GM13976 (cell line): ENCODE measurements at regions not wholly inside any gene's neighbourhood (a gene's known extent, or its start where the extent isn't known, plus 50 kb on each side); places are given as distances from the start of the nearest gene placed in this dataset.

ENCODE experiments used
- DNase-seq: peaks from one replicate; pipeline ENCODE4 v3.0.0; 2012; ENCODE audit warnings: low spot score
- in situ Hi-C: fragments of 300-500 bp; cut with MboI; formaldehyde crosslinking; loops from one replicate; pipeline ENCODE4 v1.12.0; 2022; ENCODE audit warnings: low sequenced_read_pairs, mixed read lengths, inconsistent platforms; ENCODE audit not compliant: unreplicated experiment
- TF ChIP-seq, protein P1 (sequence below): IDR thresholded peaks from 2 replicates; pipeline ENCODE4 v1.5.1; 2012; ENCODE audit warnings: borderline replicate concordance, mild to moderate bottlenecking; ENCODE audit not compliant: insufficient read depth; ENCODE audit errors: extremely low read depth, missing control alignments, control extremely low read depth

DNA sequence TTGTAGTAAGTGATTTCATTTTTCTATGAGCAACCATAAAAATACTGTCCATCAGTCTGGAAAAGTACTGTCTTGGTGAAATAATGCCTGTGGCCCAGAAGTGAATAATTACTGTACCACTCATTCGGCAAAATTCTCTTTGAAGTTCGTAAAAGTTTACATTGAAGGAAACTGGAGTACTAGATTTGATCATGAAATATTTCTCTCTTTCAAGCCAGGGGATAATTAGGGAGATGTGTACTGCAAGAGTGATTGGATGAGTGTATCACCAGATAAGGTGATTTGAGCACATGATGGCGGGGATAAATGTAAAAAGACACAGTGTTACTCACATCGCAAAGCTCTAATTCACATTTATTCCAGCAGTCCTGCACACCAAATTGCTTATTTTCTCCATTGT lies 883.2 kb upstream of the PIK3C3 start:
- in situ Hi-C loops: no loop called here
- TF ChIP-seq, protein P1, sequence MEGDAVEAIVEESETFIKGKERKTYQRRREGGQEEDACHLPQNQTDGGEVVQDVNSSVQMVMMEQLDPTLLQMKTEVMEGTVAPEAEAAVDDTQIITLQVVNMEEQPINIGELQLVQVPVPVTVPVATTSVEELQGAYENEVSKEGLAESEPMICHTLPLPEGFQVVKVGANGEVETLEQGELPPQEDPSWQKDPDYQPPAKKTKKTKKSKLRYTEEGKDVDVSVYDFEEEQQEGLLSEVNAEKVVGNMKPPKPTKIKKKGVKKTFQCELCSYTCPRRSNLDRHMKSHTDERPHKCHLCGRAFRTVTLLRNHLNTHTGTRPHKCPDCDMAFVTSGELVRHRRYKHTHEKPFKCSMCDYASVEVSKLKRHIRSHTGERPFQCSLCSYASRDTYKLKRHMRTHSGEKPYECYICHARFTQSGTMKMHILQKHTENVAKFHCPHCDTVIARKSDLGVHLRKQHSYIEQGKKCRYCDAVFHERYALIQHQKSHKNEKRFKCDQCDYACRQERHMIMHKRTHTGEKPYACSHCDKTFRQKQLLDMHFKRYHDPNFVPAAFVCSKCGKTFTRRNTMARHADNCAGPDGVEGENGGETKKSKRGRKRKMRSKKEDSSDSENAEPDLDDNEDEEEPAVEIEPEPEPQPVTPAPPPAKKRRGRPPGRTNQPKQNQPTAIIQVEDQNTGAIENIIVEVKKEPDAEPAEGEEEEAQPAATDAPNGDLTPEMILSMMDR: no peak
- no peak for DNase-seq

DNA sequence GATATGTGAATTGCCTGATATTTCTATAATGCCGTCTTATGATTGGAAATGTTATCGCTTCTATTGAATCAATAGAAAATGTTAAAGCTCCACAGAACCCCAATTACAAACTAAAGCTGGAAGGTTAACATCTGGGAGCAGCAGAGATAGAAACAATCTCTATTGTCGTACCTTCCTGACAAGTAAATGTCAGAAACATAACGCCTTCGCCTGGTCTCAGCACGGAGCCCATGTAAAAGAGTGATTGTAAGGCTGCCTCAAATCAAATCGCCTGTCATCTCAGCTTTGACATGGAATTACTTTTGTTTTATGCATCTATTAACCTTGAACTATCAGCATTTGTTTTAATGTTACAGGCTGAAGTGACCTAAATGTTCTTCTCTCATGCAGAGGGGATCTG lies 885.9 kb upstream of the PIK3C3 start:
- in situ Hi-C loops: no loop called here
- no peak for DNase-seq
- TF ChIP-seq, protein P1: no peak

DNA sequence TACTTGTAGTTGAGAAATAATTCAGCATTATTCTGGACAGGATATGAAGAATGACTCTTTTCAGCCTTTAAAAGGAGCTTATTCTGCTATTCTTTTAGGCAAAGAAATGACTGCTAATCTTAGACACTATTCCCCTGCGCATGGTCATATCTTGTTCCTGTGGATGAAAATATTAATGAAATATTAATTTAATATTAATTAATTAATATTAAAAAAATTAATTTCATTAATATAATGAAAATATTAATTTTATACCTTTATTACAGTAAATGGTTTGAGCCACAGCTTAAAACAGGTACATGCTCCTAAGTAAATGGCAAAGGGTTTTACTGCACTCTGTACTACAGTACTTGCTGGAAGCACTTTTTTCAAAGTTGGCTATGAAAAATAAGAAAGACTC lies 890.1 kb upstream of the PIK3C3 start:
- DNase-seq: no peak
- in situ Hi-C loops: no loop called here
- TF ChIP-seq, protein P1: no peak

DNA sequence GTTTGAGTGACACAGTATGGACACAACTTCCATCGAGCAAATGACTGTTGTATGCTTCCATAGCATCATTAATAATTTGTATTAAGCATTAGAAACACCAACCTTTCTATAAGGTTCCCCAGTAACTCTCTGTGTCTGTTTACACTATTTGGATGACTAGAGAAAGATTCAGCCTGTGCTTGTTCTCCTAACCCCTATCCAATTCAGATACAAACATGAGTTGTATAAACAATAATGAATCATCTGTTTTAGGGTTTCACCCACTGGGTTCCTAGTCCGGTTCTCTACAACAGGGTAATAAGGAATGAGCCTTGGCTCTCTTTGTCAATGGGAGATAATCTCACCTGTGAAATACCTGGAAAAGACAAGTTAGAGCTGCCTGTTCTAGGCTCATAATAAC lies 894.1 kb upstream of the PIK3C3 start:
- TF ChIP-seq, protein P1: no peak
- no peak for DNase-seq
- in situ Hi-C loops: no loop called here

DNA sequence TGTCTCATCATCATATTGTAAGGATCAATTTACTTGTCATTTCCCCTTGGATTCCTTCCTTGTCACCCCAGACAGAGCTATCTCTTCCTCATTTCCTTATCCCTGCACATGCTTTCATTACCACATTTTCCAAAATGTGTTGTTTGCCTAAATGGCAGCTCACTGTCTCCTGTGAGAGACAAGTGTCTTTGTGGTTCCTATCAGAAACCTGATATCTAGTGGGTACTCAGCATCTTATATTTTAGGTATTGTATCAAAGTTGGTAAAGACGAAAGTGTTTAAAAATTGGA lies 896.0 kb upstream of the PIK3C3 start:
- in situ Hi-C loops: no loop called here
- TF ChIP-seq, protein P1: no peak
- DNase-seq: no peak

DNA sequence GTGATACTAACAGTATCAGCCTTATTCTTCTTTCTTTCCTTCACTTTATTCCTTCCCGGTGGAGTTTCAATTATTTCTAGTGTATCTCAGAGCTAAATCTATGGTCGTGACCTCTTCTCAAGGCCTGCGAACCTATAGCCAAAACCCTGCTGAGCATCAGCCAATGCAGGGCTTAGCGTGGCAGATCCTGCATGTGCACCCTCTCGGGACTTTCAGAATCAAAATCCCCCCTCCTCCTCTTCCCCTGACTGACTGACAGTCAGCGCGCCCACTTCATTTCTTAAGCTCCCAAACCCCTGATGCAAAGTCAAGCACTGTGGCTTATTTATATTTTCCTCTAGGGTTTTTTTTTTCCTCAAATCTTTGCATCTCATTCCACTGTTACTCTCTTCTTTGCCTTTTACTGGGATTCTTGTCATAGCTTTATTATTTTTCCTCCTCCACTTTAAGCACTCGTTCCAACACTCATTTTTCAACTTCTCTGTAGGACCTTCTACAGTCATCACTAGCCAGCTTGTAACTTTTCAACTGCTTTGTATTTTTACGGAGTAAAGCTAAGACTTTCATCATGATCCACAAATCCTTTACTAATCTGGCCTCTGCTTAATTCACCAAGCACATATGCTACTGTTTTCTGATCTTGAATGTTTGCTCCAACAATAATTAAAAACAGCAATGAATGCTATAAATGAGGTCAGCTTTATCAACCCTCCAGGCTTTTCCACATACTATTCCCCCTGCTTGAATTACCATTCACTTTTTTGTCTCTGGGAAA lies 896.5 kb upstream of the PIK3C3 start:
- TF ChIP-seq, protein P1: no peak
- in situ Hi-C loops: no loop called here

More for the DNA sequence above, 896.5 kb upstream of the PIK3C3 start:
- DNase-seq: no peak
